HG03558 (cell line): ENCODE measurements at regions not wholly inside any gene's neighbourhood (a gene's known extent, or its start where the extent isn't known, plus 50 kb on each side); places are given as distances from the start of the nearest gene placed in this dataset.
"Not testable (repeated sequence)": the region's sequence is repeated elsewhere in the genome, so short reads cannot be mapped to it uniquely, and the experiment has no call there.

Experiments
- ATAC-seq: cut with Tn5 transposase; IDR thresholded peaks from one replicate; pipeline ENCODE4 v1.9.1; 2021; ENCODE audit warnings: moderate number of reproducible peaks; ENCODE audit not compliant: unreplicated experiment; ENCODE audit errors: extremely low read depth

- ATAC-seq: no peak
Observed at GRCh38 chr3:109644746-109645145, 307.4 kb upstream of the DPPA4 start.

- ATAC-seq: no peak
Observed at GRCh38 chr3:109648027-109648426, 310.7 kb upstream of the DPPA4 start.

- no peak for ATAC-seq
Observed at GRCh38 chr3:109656225-109656624, 318.9 kb upstream of the DPPA4 start.

GRCh38 chr3:109678600-109678999 is 341.3 kb upstream of the DPPA4 start:
- no peak for ATAC-seq

- ATAC-seq: no peak
Observed at GRCh38 chr3:109679664-109680063, 342.3 kb upstream of the DPPA4 start.

GRCh38 chr3:109683746-109684145 is 346.4 kb upstream of the DPPA4 start:
- ATAC-seq: no peak

- no peak for ATAC-seq
Observed at GRCh38 chr3:109685084-109686079, 348.0 kb upstream of the DPPA4 start.

- ATAC-seq: no peak
Observed at GRCh38 chr3:109687626-109688025, 350.3 kb upstream of the DPPA4 start.

- no peak for ATAC-seq
Observed at GRCh38 chr3:109696932-109697331, 359.6 kb upstream of the DPPA4 start.

GRCh38 chr3:109702252-109702651 is 364.9 kb upstream of the DPPA4 start:
- peak; percentile 84 for ATAC-seq

- ATAC-seq: peak; percentile 2
Observed at GRCh38 chr3:109702976-109703375, 365.6 kb upstream of the DPPA4 start.

GRCh38 chr3:109705133-109705532 is 367.8 kb upstream of the DPPA4 start:
- ATAC-seq: not testable (repeated sequence)

- no peak for ATAC-seq
Observed at GRCh38 chr3:109707617-109708016, 370.3 kb upstream of the DPPA4 start.

GRCh38 chr3:109713288-109713687 is 375.9 kb upstream of the DPPA4 start:
- ATAC-seq: no peak

GRCh38 chr3:109715707-109716106 is 378.4 kb upstream of the DPPA4 start:
- ATAC-seq: no peak

- no peak for ATAC-seq
Observed at GRCh38 chr3:109718850-109719249, 381.5 kb upstream of the DPPA4 start.

GRCh38 chr3:109728861-109729494 is 391.6 kb upstream of the DPPA4 start:
- no peak for ATAC-seq

- peak; percentile 73 for ATAC-seq
Observed at GRCh38 chr3:109731639-109732473, 394.5 kb upstream of the DPPA4 start.

- ATAC-seq: no peak
Observed at GRCh38 chr3:109743981-109744380, 406.6 kb upstream of the DPPA4 start.

GRCh38 chr3:109772520-109772919 is 435.2 kb upstream of the DPPA4 start:
- ATAC-seq: no peak

GRCh38 chr3:109774108-109774507 is 436.8 kb upstream of the DPPA4 start:
- ATAC-seq: no peak
